HUES64 (cell line): ENCODE measurements at regions not wholly inside any gene's neighbourhood (a gene's known extent, or its start where the extent isn't known, plus 50 kb on each side); places are given as distances from the start of the nearest gene placed in this dataset.

Source experiments
- H3K27ac ChIP-seq: 2 replicates; pipeline ENCODE4 v1.7.0; 2013; ENCODE audit warnings: low read depth, low read length, inconsistent platforms
- H3K27me3 ChIP-seq: 2 replicates; pipeline ENCODE4 v1.6.1; 2013; ENCODE audit warnings: mild to moderate bottlenecking, low read length; ENCODE audit not compliant: insufficient read depth
- H3K36me3 ChIP-seq: 2 replicates; pipeline ENCODE4 v1.6.1; 2013; ENCODE audit warnings: mild to moderate bottlenecking, low read length; ENCODE audit not compliant: insufficient read depth
- H3K4me1 ChIP-seq: 2 replicates; pipeline ENCODE4 v1.6.1; 2013; ENCODE audit warnings: mild to moderate bottlenecking, low read length, moderate library complexity; ENCODE audit not compliant: insufficient read depth
- H3K4me3 ChIP-seq: 2 replicates; pipeline ENCODE4 v1.5.1; 2013; ENCODE audit warnings: mild to moderate bottlenecking, low read length, moderate library complexity
- H3K9ac ChIP-seq: 2 replicates; pipeline ENCODE4 v1.6.1; 2013; ENCODE audit warnings: mild to moderate bottlenecking, low read depth, low read length
- H3K9me3 ChIP-seq: 2 replicates; pipeline ENCODE4 v1.6.1; 2013; ENCODE audit warnings: low read depth, low read length; ENCODE audit not compliant: insufficient read depth
- WGBS: fragments of 150-250, 120-280 bp; methylation state at CpG from one replicate; pipeline ENCODE4 v1.1.7; 2013; ENCODE audit warnings: missing lambda C conversion rate; 5-methylcytosine and 5-hydroxymethylcytosine counted together

DNA sequence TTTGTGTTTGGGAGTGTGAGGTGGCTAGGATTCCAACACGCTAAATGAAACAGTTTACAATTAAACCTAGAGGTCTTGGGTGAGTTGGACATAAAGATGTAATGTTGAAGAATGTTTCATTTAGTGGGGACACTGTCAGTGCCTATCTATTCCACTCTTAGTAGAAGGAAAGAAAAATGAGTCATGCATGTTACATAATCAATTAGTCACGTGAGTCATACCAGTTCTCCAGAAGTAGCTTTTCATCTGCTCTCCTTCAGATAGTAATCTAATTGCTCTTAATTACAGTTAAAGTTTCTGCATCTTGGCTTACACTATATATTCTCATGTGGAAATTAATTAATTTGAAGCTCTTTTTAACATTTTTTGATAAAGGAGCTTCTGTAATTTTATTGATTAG lies 115.7 kb upstream of the P2RY1 start:
- H3K36me3 ChIP-seq, result no peaks in the 10 kb centered on the region
- no peak overlapping the region for H3K4me3 ChIP-seq
- WGBS, result 98% methylated on average over 2 of the region's 2 CpGs

GRCh38 chr3:152720951-152721718 lies 113.8 kb upstream of the P2RY1 start:
- Histone ChIP-seq H3K9ac (no peak overlapping the region), H3K4me3 (no peak overlapping the region), H3K36me3 (no peaks in the 10 kb centered on the region), H3K9me3 (0 out of 2 replicates have a peak, but pooled peaks cover 2% of the 10 kb centered on the region), H3K27ac (peak overlapping the region; percentile 37; the same call in 1 of the 2 replicates), H3K4me1 (peaks cover 29% of the 10 kb centered on the region), H3K27me3 (no peaks in the 10 kb centered on the region)
- 58% methylated on average over 3 of the region's 4 CpGs for WGBS

More for the DNA sequence above, 115.7 kb upstream of the P2RY1 start:
- Histone ChIP-seq H3K27ac (no peak overlapping the region), H3K9me3 (0 out of 2 replicates have a peak, but pooled peaks cover 2% of the 10 kb centered on the region), H3K9ac (no peak overlapping the region), H3K27me3 (no peaks in the 10 kb centered on the region), H3K4me1 (peaks cover 29% of the 10 kb centered on the region)

- 95% methylated on average over 1 of the region's 1 CpG for WGBS
- Histone ChIP-seq H3K4me3 (no peak overlapping the region), H3K9ac (no peak overlapping the region), H3K9me3 (0 out of 2 replicates have a peak, but pooled peaks cover 2% of the 10 kb centered on the region), H3K27ac (no peak overlapping the region), H3K36me3 (no peaks in the 10 kb centered on the region), H3K4me1 (peaks cover 22% of the 10 kb centered on the region), H3K27me3 (no peaks in the 10 kb centered on the region)
Measured at GRCh38 chr3:152724270-152724669, 110.7 kb upstream of the P2RY1 start.

GRCh38 chr3:152728231-152728980 lies 106.5 kb upstream of the P2RY1 start:
- Histone ChIP-seq H3K9me3 (no peaks in the 10 kb centered on the region), H3K36me3 (no peaks in the 10 kb centered on the region), H3K4me3 (no peak overlapping the region), H3K9ac (no peak overlapping the region), H3K27ac (no peak overlapping the region), H3K4me1 (no peaks in the 10 kb centered on the region), H3K27me3 (no peaks in the 10 kb centered on the region)
- WGBS, result 100% methylated on average over 2 of the region's 2 CpGs

- Histone ChIP-seq H3K27me3 (no peaks in the 10 kb centered on the region), H3K36me3 (no peaks in the 10 kb centered on the region), H3K9me3 (no peaks in the 10 kb centered on the region), H3K4me3 (no peak overlapping the region), H3K9ac (no peak overlapping the region), H3K4me1 (no peaks in the 10 kb centered on the region), H3K27ac (no peak overlapping the region)
- 91% methylated on average over 3 of the region's 5 CpGs for WGBS
Measured at GRCh38 chr3:152729906-152730305, 105.0 kb upstream of the P2RY1 start.

GRCh38 chr3:152731511-152731910 lies 103.4 kb upstream of the P2RY1 start:
- H3K27me3 ChIP-seq, result no peaks in the 10 kb centered on the region
- H3K9ac ChIP-seq, result no peak overlapping the region
- H3K27ac ChIP-seq, result no peak overlapping the region
- WGBS, result over 99% methylated on average over 2 of the region's 2 CpGs
- no peak overlapping the region for H3K4me3 ChIP-seq
- H3K36me3 ChIP-seq, result no peaks in the 10 kb centered on the region
- no peaks in the 10 kb centered on the region for H3K4me1 ChIP-seq
- no peaks in the 10 kb centered on the region for H3K9me3 ChIP-seq

DNA sequence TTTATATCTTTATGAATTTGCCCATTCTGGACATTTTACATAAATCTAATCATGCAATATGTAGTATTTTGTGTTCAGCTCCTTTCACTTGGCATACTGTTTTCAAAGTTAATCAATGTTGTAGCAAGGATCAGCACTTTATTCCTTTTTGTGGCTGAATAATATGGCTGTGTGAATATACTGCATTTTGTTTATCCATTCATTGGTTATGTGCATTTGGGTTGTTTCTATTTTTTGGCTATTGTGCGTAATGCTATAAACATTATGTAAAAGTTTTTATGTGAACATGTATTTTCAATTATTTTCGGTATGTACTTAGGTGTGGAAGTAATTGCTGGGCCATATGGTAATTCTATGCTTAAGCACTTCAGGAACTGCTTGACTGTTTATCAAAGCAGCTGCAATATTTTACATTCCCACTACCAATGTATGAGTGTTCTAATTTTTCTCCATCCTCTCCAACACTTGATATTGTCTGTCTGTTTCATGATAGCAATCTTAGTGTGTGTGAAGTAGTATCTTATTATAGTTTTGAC lies 101.3 kb upstream of the P2RY1 start:
- 98% methylated on average over 2 of the region's 2 CpGs for WGBS
- Histone ChIP-seq H3K27me3 (no peaks in the 10 kb centered on the region), H3K4me1 (no peaks in the 10 kb centered on the region), H3K27ac (no peak overlapping the region), H3K4me3 (no peak overlapping the region), H3K9me3 (no peaks in the 10 kb centered on the region), H3K36me3 (no peaks in the 10 kb centered on the region), H3K9ac (no peak overlapping the region)

DNA sequence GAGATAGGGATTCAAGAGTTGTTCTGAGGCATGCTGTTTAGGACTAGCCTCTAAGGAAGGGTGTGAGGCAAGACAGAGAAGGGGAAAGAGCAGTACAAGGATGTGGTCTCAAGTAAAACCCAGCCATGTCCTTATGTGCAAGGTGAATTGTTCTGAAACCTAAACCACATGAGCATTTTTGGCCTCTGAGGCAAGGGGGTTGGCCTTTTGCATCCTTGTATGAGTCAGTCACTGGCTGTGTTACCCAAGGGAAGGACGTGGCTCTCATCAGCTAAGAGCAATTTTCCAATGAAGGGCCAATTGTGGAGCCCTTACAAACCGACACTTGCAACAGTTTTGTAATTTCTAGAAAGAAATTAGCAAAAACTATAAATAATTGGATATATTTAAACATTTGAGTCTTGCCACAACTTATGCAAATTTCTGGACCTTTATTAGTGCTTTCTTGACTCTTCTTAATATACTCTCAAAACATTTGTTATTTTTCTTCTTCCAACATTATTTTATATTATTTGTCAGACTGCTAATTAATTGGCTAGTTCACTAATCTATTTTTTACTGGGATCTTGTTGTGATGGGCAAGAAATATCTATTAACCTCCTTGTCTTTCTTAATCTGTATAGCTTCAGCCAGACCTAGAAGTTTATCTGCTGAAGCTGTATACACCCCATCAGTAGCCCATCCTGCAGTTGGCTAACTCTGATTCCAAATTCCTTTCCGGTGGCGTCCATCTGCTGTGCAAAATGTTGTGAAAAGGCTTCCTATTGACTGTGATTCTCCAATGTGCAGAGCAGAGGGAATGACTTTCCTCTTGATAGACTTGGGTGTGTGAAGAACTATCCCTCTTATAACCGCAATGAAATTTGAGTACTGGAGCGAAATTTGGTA lies 97.7 kb upstream of the P2RY1 start:
- WGBS, result 76% methylated on average over 6 of the region's 6 CpGs
- no peaks in the 10 kb centered on the region for H3K36me3 ChIP-seq
- no peaks in the 10 kb centered on the region for H3K27me3 ChIP-seq
- H3K9ac ChIP-seq, result no peak overlapping the region
- no peak overlapping the region for H3K27ac ChIP-seq
- H3K9me3 ChIP-seq, result no peaks in the 10 kb centered on the region
- H3K4me3 ChIP-seq, result no peak overlapping the region
- H3K4me1 ChIP-seq, result no peaks in the 10 kb centered on the region

- WGBS, result 93% methylated on average over 1 of the region's 2 CpGs
- no peak overlapping the region for H3K4me3 ChIP-seq
- H3K9me3 ChIP-seq, result no peaks in the 10 kb centered on the region
- no peaks in the 10 kb centered on the region for H3K4me1 ChIP-seq
- H3K27ac ChIP-seq, result no peak overlapping the region
- no peaks in the 10 kb centered on the region; the same call in 1 of the 2 replicates for H3K27me3 ChIP-seq
- no peak overlapping the region for H3K9ac ChIP-seq
- no peaks in the 10 kb centered on the region for H3K36me3 ChIP-seq
Measured at GRCh38 chr3:152738656-152739055, 96.3 kb upstream of the P2RY1 start.

DNA sequence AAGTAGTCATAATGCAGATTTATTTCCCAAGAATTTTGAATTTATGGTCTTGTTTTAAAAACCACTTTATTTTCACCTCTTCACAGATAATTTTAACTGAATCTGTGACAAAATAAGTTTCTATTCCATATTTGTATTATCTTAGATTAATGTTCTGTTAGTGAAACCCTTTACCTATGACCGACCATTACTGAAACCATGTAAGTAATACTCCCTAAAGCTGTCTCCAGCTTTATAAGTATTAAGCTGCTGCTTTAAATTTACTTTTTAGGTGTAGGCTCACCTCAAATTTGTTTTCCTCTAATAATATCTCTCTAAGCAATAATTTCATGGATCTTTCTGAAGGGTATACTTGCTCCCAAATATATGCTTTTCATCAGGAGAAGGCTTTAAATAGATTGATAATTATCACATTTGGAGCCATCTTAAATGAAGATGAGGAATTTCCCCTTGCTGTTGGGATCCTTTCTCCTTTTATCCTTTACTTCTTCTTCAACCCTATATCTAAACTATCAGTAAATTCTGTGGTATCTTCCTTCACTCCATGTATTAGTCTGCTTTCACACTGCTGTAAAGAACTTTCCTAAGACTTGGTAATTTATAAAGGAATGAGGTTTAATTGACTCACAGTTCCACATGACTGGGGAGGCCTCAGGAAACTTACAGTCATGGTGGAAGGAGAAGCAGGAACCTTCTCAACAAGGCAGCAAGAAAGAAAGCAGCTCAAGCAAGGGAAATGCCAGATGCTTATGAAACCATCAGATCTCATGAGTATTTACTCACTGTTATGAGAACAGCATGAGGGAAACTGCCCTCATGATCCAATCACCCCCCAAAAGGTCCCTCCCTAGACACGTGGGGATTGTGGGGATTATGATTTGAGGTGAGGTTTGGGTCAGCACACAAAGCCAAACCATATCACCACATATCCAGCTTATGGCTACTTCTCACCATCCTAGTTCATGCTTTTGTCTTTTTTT lies 92.3 kb upstream of the P2RY1 start:
- Histone ChIP-seq H3K27me3 (no peaks in the 10 kb centered on the region; the same call in 1 of the 2 replicates), H3K9me3 (no peaks in the 10 kb centered on the region), H3K4me3 (no peak overlapping the region), H3K9ac (no peak overlapping the region), H3K4me1 (peaks cover 11% of the 10 kb centered on the region; the same call in 1 of the 2 replicates), H3K36me3 (no peaks in the 10 kb centered on the region), H3K27ac (no peak overlapping the region)
- WGBS, result 80% methylated on average over 1 of the region's 2 CpGs
